ENCODE measurements at regions not wholly inside any gene's neighbourhood (a gene's known extent, or its start where the extent isn't known, plus 50 kb on each side); places are given as distances from the start of the nearest gene placed in this dataset.

- H3K27ac ChIP-seq = no peak overlapping the region
- TF ChIP-seq, protein P1, sequence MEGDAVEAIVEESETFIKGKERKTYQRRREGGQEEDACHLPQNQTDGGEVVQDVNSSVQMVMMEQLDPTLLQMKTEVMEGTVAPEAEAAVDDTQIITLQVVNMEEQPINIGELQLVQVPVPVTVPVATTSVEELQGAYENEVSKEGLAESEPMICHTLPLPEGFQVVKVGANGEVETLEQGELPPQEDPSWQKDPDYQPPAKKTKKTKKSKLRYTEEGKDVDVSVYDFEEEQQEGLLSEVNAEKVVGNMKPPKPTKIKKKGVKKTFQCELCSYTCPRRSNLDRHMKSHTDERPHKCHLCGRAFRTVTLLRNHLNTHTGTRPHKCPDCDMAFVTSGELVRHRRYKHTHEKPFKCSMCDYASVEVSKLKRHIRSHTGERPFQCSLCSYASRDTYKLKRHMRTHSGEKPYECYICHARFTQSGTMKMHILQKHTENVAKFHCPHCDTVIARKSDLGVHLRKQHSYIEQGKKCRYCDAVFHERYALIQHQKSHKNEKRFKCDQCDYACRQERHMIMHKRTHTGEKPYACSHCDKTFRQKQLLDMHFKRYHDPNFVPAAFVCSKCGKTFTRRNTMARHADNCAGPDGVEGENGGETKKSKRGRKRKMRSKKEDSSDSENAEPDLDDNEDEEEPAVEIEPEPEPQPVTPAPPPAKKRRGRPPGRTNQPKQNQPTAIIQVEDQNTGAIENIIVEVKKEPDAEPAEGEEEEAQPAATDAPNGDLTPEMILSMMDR (IDR thresholded peaks at IDR 0.05) = no peak
- TF ChIP-seq POLR2A (IDR thresholded peaks at IDR 0.05) = no peak
- no peaks in the 10 kb centered on the region for H3K36me3 ChIP-seq (ENCODE audit: low read depth, missing control alignments)
- H3K4me3 ChIP-seq = no peak overlapping the region
- no peaks in the 10 kb centered on the region for H3K27me3 ChIP-seq
- H3K4me1 ChIP-seq = no peaks in the 10 kb centered on the region
- no peaks in the 10 kb centered on the region for H3K9me3 ChIP-seq
- DNase-seq = no peak
- intact Hi-C loops (cut with DNase I; ENCODE audit: low total_unique reads) = no loop called here
- 82 to 93% methylated on average over 5 to 8 of the region's 10 CpGs for WGBS, 2 donors
Measured at GRCh38 chr9:135016876-135017275, 70.6 kb upstream of the OLFM1 start.

DNA sequence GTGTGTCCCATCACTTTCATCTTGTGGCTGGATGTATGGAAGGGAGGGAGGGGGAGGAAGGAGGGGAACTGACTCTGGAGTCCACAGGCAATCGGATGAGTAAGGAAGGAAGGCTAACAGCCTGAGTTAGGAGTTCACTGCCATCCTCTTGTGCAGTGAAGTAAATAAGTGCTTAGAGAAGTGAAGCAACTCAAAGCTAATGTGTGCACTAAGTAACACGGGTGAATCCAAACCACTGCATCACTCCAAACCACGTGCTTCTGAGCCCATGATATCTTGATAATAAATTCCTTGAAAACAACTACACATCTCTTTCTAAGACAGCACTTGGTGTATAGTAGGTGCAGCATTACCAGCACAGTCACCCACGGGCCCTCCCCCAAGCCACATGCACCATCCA is 69.6 kb upstream of the OLFM1 start:
- no peaks in the 10 kb centered on the region for H3K27me3 ChIP-seq
- no peaks in the 10 kb centered on the region for H3K4me1 ChIP-seq
- no peak overlapping the region for H3K27ac ChIP-seq
- no peaks in the 10 kb centered on the region for H3K36me3 ChIP-seq (ENCODE audit: low read depth, missing control alignments)
- intact Hi-C loops (cut with DNase I; ENCODE audit: low total_unique reads) = no loop called here
- TF ChIP-seq POLR2A (IDR thresholded peaks at IDR 0.05) = no peak
- TF ChIP-seq, protein P1 (IDR thresholded peaks at IDR 0.05) = no peak
- H3K4me3 ChIP-seq = no peak overlapping the region
- no peak for DNase-seq
- H3K9me3 ChIP-seq = no peaks in the 10 kb centered on the region
- WGBS, 2 donors = 82 to 84% methylated on average over 4 of the region's 4 CpGs

- H3K4me3 ChIP-seq = no peak overlapping the region
- DNase-seq = no peak
- H3K27me3 ChIP-seq = no peaks in the 10 kb centered on the region
- H3K9me3 ChIP-seq = no peaks in the 10 kb centered on the region
- H3K36me3 ChIP-seq (ENCODE audit: low read depth, missing control alignments) = no peaks in the 10 kb centered on the region
- TF ChIP-seq POLR2A (IDR thresholded peaks at IDR 0.05) = no peak
- WGBS, 2 donors = 88 to 92% methylated on average over 11 to 13 of the region's 13 CpGs
- intact Hi-C loops (cut with DNase I; ENCODE audit: low total_unique reads) = no loop called here
- H3K27ac ChIP-seq = no peak overlapping the region
- no peaks in the 10 kb centered on the region for H3K4me1 ChIP-seq
Measured at GRCh38 chr9:135018306-135018915, 69.1 kb upstream of the OLFM1 start.

DNA sequence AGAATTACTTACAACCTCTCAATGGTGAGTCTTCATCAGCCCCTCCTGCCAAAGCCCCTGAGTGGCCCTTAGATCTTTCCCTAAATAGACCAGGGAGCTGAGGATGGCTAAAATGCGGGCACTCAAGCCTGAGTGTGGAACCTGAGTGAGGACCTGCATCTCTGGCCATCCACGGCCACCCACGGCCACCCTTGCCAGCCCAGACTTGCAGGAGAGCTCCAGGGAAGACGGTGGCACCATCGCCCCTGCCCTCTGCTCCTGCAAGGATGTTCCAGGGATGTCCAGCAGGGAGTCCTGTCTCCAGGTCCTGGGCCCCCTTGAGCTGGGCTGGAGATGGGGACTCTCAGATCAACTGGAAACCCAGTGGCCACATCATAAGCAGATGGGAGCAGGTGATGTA is 68.2 kb upstream of the OLFM1 start:
- Histone ChIP-seq H3K27me3 (no peaks in the 10 kb centered on the region), H3K4me1 (no peaks in the 10 kb centered on the region), H3K36me3 (ENCODE audit: low read depth, missing control alignments) (no peaks in the 10 kb centered on the region), H3K4me3 (no peak overlapping the region), H3K9me3 (no peaks in the 10 kb centered on the region), H3K27ac (no peak overlapping the region)
- 97% methylated on average over 5 of the region's 5 CpGs; no CpG with 5 or more reads in 1 of the 2 donors for WGBS, 2 donors
- TF ChIP-seq POLR2A (IDR thresholded peaks at IDR 0.05) = no peak
- TF ChIP-seq, protein P1 (IDR thresholded peaks at IDR 0.05) = no peak
- no peak for DNase-seq
- intact Hi-C loops (cut with DNase I; ENCODE audit: low total_unique reads) = no loop called here

DNA sequence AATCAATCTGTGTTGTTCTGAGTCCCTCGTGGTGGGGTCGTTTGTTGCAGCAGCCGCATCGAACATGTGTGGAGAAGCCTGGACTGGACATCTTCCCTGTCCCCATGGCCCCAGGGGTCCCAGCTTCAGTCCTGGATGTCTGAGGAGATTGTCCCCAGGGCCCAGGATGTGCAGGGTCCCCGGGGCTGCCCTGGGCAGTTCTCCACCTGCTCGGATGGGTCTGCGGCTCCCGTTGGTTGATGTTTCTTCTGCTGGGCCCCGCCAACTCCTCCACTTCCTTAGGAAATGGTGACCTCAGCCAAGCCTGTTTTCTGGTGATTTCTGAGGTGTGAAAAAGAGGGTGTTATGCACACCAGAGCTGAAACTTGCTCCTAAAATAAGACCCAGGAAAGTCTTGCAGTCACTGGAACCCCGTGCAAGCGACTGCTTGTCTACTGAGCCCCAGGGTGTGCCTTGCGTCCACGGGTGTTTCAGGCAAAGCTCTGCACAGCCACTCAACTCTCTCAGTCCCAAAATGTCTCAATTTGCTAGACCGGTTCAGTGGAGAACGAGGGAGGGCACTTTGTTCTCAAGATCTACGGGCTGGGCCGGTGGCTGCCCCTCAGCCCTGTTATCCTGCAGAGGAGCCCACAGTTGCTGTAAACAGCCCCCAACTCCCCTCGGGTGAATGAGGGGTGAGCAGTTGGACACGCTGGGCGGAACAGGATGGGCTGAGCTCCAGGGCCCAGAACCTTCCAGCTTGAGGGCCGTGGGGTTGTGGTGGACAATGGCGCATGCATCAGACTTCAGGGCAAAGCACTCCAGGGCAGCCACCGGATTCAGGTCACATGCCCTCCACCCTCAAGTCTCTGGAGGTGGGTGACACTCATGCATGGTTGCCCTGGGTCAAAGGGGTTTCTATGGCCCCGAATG is 66.7 kb upstream of the OLFM1 start:
- intact Hi-C loops (cut with DNase I; ENCODE audit: low total_unique reads) = no loop called here
- Histone ChIP-seq H3K36me3 (ENCODE audit: low read depth, missing control alignments) (no peaks in the 10 kb centered on the region), H3K9me3 (no peaks in the 10 kb centered on the region), H3K27me3 (no peaks in the 10 kb centered on the region), H3K27ac (no peak overlapping the region), H3K4me1 (no peaks in the 10 kb centered on the region), H3K4me3 (no peak overlapping the region)
- no peak for TF ChIP-seq POLR2A (IDR thresholded peaks at IDR 0.05)
- TF ChIP-seq, protein P1 (IDR thresholded peaks at IDR 0.05) = no peak
- 72 to 80% methylated on average over 14 to 24 of the region's 24 CpGs for WGBS, 2 donors
- DNase-seq = no peak

Measured in testis (tissue), 2 donors.